Left kidney (tissue), 1 donor: ENCODE measurements at regions not wholly inside any gene's neighbourhood (a gene's known extent, or its start where the extent isn't known, plus 50 kb on each side); places are given as distances from the start of the nearest gene placed in this dataset.
"Not testable (repeated sequence)": the region's sequence is repeated elsewhere in the genome, so short reads cannot be mapped to it uniquely, and the experiment has no call there.

Experiments
- DNase-seq: peaks from one replicate; pipeline ENCODE4 v3.0.0-alpha.2; 2013

DNA sequence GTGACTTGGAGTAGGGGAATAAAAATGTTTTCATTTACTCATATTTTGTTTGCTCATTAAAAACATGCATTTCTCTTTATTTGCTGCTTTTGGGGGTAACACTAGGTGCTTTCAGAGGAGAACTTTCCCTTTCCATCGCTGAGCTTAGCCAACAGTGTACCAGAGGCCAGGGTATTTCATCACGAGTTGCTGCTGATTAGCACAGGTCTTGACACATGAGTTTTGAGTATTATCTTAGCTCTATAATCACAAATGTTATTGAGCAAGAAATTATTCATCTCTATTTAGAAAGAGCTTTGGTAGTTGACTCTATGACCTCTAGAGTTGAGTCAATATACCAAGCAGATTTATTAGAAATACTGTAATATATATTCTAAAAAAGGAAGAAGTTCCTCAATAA lies 375.9 kb downstream of the NXPH1 start:
- DNase-seq, result no peak

DNA sequence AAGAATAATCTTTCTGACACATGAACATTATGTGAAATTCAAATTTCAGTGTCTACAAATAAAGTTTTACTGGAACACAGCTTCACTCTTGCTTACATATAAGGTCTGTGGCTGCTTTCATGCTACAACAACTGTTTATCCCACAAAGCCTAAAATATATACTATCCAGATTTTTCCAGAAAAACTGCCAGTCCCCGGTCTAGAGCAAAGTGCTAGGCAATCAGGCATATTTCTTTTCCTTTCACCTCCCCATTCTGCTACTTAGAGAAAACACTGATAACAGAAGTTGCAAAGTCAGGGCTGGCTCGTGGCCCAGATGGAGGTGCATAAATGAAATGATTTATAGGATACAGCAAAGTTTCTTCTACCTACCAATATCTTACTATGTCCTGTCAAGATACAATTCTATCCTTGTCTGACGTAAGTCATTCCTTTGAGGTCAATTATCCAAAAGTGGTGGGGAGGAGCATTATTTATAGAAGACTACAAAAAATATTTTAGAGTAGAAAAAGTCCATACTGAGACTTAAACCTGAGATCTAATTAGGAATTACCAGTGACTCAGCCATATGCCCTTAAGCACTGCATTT lies 384.1 kb downstream of the NXPH1 start:
- no peak for DNase-seq

DNA sequence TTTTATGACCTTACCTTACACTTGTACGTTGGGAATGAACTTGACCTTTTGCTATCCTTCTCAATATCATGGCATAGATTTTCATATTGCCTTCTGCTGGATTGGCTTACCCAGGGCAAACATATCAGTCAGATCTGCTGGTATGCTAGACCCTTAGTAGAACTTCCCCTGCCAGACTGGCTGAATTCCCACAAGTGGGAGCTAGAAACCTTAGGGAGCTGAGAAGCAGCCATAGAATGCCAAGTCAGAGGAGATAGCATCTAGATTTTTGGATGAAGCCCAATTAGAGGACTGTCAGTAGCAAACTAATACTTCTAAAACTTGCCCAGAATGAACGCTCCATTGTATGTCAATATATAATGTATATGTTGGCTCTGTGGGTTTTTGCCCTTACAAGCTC lies 385.0 kb downstream of the NXPH1 start:
- DNase-seq, result no peak

DNA sequence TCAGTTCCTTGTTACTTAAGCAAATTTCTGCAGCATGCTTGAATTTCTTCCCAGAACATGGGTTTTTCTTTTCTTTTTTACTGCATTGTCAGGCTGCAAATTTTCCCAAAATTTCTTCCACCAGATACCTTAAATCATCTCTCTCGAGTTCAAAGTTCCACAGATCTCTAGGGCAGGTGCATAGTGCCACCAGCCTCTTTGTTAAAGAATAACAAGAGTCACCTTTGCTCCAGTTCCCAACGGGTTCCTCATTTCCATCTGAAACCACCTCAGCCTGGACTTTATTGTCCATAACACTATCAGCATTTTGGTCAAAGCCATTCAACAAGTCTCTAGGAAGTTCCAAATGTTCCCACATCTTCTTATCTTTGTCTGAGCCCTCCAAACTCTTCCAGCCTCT lies 389.2 kb downstream of the NXPH1 start:
- DNase-seq, result no peak

DNA sequence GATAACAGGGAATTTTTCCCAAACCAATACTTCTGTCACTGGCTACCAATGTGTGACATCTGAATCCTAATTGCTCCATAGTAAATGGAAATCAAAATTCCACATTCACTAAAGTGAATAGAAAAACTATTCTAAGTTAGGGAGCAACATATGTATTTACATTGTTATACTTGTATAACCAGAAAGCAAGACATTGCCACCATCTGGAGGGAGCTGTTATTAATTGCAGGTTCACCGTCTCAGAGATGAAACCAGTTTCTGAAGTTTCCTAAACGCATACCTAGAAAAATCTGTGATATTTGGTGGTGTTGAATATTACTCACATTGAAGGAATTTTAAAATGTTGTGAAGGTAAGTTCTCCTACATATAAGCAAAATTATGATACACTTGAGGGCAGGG lies 390.1 kb downstream of the NXPH1 start:
- DNase-seq, result no peak

DNA sequence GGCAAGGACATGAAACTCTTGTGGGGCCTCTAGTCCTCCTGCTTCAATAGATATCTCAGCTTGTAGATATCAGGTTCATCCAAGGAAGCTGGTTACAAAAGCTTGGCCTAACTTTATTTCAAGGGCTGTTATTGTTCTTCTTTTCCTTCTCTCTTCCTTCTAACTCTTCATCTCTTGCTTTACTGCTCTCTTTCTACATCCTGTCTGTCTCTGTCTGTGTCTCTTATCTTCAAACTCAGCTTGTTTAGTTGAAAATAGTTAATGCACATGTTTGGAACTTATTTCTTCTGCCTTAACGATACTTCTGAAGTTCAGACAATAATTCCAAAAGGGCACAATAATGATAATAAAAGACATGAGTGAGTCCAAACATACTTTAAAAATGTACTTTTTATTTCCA lies 393.9 kb downstream of the NXPH1 start:
- no peak for DNase-seq

DNA sequence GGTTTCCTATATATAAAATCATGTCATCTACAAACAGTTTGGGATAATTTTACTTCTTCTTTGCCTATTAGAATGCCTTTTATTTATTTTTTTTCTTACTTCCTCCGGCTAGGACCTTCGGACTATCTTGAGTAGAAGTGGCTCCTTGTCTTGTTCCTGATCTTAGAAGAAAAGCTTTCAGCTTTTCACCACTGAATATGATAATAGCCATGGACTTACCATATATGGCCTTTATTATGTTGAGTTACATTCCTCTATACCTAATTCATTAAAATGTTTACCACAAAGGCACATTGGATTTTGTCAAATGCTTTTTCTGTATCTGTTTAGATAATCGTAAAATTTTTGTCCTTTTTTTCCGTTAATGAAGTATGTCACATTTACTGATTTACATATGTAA lies 395.7 kb downstream of the NXPH1 start:
- DNase-seq, result no peak

DNA sequence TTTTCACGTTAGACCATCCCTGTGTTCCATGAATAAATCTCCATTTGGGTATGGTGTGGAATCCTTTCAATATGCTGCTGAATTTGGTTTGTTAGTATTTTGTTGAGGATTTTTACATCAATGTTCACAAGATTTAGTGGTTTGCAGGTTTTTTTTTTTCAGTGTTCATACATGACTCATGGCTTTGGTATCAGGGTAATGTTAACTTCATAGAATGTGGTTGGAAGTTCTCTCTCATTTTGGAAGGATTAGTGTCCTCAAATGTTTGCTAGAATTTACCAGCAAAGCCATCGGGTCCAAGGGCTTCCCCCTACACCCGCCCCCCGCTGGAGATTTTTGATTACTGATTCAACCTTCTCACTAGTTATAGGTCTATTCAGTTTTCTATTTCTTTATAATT lies 398.0 kb downstream of the NXPH1 start:
- DNase-seq, result no peak

DNA sequence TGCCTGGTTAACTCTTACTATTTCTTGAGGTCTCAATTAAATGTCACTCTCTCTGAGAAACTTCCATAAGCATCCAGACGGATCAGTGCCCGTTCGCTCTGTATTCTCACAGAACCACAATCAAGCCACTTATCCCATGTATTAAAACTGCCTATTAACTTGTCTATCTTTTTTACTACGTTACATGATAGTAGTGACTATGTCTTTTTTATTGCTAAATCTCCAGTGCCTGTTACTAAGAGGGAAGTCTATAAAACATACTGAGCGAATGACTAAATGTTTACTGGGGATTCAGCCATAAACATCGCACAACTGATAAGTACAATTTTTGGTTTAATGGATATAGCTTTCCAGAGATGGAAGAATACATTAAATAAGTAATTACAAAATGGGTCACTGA lies 399.9 kb downstream of the NXPH1 start:
- no peak for DNase-seq

DNA sequence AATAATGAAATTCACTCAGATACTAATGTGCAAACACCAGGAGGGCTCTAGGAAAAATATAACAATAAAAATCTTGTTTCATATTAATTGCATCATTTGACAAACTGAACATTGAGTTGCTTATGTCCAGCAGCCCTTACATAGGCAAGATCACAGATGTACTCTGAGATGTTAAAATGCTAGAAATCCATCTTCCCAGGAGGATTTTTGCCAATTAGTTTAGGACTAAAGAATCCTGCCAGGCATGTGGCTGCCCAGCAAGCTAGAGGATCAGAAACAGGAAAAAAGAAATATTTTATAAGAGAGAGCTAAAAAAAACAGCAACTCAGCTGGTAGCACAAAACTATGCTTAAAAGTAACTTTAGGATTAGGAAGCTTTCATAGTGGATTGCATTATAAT lies 407.8 kb downstream of the NXPH1 start:
- no peak for DNase-seq

DNA sequence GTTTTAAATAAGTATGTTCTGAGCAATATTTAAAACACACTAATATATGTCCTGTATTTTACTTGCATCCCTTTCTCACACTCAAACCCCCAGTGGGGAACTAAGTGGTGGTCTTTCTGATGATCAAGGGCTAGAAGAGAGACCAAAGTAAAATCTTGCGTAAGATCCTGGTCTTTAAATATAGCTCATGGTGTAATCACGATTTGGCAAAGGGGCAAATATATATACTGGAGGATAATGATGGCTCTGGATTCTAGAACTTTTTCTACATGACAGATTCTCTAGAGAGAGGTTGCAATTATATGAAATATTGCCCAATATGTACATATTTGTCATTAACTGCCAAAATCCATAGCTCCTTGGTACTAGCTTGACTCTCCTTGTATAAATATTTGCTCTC lies 438.3 kb downstream of the NXPH1 start:
- no peak for DNase-seq

DNA sequence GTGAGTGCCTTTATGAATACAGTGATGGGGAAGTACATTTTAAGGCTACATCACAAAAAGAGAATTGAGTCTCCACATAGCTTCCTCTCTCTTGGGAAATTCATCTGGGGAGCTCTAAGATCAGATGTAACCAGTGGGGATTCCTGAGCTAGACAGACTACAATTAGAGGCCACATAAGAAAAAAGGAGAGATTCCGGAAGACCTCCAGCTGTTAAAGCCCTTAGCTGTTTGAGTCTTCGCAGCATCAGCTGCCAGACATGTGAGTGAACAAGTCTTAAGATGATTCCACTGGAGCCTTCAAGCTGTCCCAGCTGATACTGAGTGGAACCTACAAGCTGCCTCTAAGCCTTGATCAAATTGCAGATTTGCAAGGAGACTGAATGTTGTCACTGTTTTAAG lies 448.5 kb downstream of the NXPH1 start:
- no peak for DNase-seq

DNA sequence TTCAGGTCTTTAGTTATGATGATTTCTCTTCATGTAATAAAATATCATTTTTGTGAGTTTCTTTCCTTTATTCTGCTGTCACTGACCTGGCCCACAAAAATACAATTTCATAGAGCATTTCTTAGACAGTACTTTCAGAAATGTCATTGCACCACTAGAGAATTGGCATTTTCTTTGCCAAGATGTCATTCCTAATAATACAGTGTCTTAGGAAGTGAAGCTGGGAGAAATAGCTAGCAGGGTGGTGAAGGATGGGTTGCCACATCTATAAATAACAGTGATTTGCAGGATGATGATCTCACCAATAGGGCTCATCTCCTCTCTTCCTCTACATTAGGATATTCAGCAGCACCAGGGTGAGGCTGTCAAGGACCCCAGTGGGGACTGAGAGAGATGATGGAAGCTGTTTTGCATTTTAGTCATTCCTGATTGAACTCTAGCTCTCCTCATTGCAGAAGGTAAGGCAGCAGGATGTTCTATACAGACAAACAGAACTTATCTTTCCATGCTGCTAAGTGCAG lies 452.1 kb downstream of the NXPH1 start:
- DNase-seq, result no peak

DNA sequence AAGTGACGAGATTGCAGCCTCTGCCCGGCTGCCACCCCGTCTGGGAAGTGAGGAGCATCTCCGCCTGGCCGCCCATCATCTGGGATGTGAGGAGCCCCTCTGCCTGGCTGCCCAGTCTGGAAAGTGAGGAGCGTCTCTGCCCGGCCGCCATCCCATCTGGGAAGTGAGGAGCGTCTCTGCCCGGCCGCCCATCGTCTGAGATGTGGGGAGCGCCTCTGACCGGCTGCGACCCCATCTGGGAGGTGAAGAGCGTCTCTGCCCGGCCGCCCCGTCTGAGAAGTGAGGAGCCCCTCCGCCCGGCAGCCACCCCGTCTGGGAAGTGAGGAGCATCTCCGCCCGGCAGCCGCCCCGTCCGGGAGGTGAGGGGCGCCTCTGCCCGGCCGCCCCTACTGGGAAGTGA lies 456.9 kb downstream of the NXPH1 start:
- not testable (repeated sequence) for DNase-seq

DNA sequence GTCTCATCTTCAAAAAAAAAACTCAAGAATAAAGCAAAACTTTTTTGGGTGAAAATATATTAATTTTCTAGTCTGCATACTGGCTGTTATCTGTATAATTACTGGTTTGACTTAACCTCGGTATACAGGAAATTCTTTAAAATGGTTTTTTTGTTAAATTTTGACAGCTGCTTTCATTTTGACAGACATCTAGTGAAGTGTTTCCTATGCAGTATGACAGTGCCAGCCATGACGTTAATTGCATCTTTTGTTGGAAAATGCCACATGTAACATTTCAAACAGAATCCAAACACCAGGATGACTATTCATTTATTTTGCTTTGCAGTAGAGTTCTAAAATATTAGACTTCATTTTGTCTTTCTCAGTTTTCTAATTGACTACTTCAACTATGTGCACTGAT lies 460.4 kb downstream of the NXPH1 start:
- no peak for DNase-seq

DNA sequence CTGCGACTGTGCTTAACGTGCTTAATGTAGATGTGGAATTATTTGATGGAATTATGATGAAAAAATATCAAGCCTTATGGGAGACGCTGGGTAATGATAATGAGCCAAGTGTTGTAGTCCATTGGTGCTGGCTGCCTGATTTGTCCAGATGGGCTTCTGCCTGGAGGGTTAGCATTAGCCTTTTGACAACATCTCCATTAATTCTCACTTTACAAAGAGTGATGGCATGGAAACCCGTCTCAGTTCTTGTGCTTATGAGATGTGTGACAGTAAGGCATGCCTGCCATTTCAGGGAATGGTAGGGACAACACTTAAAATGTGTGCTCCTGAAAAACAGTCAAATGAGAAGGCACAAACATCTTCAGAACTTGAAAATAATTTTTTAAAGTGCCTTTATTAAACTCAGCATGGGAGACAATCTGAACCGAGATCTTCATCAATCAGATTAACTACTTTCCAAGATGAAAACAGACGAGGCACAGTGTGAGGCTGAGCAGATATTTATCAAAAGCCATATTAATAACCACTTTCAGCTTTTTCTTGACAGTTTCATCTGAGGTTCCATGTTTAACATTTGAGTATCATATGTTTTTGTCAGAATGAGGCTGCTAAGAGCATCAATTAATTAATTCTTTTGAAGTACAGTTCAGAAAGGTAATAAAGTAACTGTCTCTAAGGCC lies 473.1 kb downstream of the NXPH1 start:
- DNase-seq, result no peak

DNA sequence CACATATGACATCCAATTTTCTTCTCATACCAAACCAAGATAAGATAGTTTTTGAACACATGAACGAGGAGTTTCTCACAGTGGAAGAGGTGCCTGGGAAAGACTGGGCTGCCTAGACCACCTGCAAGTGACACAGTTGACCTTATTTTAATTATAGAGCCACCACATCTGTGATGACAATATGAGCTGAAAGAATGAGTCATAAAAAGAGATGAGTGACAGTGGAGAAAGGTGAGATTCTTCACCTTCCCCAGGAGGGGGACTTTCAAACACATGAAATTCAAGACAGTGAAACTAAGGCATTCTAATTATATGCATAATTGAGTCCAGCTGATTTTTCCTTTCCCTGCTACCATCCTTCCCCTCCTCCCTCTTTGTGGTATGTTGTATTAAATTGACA lies 475.5 kb downstream of the NXPH1 start:
- DNase-seq, result no peak

DNA sequence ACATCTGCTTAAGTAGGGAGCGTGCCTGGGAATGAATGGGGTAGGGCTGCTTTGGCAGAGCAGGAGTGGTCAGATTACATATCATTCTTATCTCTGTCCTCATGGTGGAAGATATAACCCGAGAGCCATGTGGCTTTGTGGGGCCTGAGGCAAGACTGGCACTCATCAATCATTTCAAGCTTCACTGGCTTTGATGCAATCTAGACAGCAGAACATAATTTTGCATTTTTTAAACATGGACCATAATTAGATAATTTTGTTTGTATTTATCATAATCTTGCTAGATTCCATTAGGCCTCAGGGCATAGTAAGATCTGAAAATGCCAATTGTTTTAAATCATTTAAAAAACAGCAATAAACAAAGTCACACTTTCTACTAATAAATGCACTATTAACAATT lies 480.3 kb downstream of the NXPH1 start:
- DNase-seq, result no peak

DNA sequence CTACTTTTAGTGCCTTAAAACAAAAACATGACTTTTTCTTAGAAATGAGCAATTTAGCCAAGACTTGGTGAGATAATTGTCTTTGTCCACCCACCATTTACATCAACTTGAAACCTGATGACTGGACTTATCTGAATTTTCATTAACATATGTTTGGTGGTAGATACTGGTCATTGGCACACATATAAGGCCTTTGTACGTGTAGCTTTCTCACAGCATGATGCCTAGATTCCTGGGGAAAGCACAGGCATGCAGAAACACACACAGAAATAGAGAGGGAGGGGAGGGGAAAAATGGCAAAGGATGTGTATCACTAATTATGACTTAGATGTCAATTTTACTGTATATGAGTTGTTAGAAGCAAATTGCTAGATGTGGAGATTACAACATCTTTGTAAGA lies 488.4 kb downstream of the NXPH1 start:
- no peak for DNase-seq

DNA sequence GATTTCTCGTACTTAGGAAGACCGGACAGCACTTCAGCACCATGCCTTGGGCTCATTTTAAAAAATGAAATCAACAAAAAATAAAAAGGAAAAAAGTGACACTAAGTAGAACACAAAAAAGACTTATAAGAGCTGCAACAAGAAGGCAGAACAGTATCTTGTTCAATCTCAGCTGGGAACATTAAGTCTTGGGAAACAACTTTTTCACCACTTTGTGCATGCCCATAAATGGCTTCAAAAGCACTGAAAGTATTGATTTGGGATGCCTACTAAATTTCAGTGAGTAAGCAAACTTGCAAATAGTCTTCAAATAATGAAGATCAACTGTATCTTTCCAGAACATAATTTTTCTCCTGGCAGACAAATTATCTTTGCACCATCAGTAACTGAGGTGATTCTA lies 489.3 kb downstream of the NXPH1 start:
- DNase-seq, result no peak

DNA sequence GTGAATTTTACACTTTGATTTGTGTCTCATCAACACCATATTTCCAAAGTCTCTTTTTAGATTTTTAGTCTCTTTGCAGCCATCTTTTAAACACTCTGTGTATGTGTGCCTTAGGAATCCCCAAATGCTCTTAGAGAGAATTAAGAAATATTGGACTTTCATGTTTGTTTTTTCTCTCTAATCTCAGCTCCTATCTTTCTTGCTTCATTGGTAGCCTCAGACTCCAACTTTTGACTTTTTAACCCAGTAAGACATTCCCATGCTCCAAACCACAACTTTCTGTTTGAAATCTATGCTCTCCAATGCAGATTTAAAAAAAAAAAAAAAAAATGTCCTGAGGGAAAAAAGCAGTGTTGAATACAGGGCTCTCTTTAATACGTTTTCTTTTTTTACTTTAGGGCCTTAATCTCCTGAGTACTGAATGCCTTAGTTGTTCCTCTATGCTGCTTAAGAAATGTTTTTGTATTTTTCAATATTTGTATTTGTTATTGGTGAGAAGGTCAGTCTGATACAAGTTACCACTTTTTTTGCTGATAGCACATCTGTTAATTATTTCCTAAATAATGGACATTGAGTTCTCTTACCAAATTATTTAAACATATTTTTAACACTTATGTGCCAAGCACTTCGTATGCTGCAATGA lies 489.9 kb downstream of the NXPH1 start:
- DNase-seq, result no peak

DNA sequence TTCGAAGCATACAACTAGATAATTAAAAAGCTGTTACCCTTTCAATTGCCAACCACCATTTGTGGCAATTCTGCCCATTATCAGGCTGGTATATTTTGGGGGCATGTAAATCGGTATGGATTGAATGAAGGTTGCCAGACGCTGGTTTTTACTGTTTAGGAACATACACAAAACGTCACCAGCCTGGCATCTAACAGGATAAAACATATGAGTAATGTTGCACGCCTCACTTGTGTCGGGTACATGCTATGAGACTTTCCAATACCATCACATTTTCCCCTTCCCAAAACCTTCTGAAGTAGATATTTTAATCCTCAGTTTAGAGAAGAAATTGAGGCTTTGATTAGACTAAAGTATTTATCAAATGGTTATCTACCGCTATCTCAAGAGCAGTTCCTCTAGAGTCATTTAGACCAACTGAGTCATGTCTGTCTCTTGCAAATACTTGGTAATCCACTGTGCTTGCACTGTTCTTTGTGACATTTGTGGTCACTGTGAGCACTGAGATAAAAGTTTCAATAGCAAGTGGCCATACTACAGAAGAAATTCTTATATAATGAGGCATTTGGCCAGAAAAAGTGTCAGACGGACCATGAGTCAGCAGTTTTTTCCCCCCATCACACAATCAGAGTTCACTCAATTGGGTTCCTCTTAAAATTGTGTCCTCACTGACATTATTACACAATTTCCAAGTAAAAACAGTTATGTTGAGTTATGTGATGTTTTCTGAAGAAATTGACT lies 498.7 kb downstream of the NXPH1 start:
- no peak for DNase-seq

DNA sequence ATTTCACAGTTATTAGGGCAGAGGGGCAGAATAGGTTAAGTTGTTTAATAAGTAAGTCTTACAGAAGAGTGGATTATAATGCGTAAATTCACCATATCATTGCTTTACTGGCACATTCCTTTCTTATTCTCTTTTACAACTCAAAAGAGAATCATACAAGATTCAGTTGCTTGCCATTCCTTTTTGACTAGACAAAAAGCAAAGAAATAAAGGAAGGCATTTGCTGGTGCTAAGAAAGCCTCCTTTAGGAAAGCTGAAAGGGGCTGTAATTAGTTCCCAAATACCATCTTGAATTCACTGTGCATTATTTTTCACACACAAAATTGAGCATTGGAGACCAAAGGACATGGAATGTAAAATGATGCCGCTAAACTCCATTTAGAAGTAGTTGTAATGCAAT lies 499.3 kb downstream of the NXPH1 start:
- no peak for DNase-seq
